ENCODE measurements at regions not wholly inside any gene's neighbourhood (a gene's known extent, or its start where the extent isn't known, plus 50 kb on each side); places are given as distances from the start of the nearest gene placed in this dataset.

DNA sequence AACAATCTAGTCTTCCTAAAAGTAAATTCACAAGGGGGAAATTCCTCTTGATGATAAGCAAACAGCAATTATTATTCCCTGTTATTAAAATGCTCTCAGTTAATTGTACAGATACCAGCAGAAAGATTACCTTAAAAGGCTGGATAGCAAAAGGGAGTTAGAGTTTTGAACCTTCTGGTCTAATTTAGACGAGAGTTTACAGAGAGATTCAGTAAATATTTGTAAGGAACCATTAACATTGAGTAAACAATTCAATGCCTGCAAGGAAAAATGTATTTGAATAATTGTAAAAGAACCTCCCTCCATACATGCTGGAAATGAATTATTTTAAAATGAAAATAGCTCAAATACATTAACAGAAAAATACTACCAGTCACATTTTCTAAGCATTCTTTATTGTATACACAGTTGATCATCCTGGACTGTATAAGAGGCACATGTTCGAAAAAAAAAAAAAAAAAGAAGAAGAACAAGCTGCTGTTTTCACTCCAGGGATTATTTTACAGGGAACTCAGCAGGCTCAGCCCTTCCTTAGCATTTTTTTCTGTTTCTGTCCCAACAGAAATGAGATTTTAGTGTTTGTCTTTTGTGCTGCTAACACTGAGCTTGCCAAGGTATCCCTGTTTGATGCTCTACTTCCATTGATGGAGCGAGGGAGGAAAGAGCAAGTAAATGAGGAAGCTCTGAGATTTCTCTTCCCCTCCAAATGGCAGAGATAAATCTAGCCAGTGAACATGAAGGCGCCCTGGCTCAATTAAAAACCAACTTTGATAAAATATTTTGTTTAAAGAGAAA is 141.1 kb downstream of the ENC1 start:
- TF ChIP-seq SIN3A (conservative IDR thresholded peaks at IDR 0.05 in 1 of 2, IDR thresholded peaks at IDR 0.05 in 1 of 2; ENCODE audit: low read depth in 1 of 2, low read length in 2 of 2) (no peak), POLR2AphosphoS5 (IDR thresholded peaks at IDR 0.05; ENCODE audit: low read depth, low read length) (no peak), ASH2L (IDR thresholded peaks at IDR 0.05; ENCODE audit: low read length) (no peak), SIX5 (IDR thresholded peaks at IDR 0.05; ENCODE audit: low read depth, low read length) (no peak), YY1 (IDR thresholded peaks at IDR 0.05; ENCODE audit: low read depth, low read length) (no peak), TAF1 (IDR thresholded peaks at IDR 0.05; ENCODE audit: low read depth, low read length) (no peak)
- TF ChIP-seq, protein P1, sequence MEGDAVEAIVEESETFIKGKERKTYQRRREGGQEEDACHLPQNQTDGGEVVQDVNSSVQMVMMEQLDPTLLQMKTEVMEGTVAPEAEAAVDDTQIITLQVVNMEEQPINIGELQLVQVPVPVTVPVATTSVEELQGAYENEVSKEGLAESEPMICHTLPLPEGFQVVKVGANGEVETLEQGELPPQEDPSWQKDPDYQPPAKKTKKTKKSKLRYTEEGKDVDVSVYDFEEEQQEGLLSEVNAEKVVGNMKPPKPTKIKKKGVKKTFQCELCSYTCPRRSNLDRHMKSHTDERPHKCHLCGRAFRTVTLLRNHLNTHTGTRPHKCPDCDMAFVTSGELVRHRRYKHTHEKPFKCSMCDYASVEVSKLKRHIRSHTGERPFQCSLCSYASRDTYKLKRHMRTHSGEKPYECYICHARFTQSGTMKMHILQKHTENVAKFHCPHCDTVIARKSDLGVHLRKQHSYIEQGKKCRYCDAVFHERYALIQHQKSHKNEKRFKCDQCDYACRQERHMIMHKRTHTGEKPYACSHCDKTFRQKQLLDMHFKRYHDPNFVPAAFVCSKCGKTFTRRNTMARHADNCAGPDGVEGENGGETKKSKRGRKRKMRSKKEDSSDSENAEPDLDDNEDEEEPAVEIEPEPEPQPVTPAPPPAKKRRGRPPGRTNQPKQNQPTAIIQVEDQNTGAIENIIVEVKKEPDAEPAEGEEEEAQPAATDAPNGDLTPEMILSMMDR (IDR thresholded peaks at IDR 0.05; ENCODE audit: control extremely low read depth in 1 of 3, insufficient read depth in 1 of 3, low read depth in 1 of 3, low read length in 3 of 3) = no peak
- TF ChIP-seq, protein P2, sequence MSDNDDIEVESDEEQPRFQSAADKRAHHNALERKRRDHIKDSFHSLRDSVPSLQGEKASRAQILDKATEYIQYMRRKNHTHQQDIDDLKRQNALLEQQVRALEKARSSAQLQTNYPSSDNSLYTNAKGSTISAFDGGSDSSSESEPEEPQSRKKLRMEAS (IDR thresholded peaks at IDR 0.05) = no peak
